ENCODE measurements at regions not wholly inside any gene's neighbourhood (a gene's known extent, or its start where the extent isn't known, plus 50 kb on each side); places are given as distances from the start of the nearest gene placed in this dataset.

GRCh38 chr18:56489893-56490292 is 148.5 kb downstream of the TXNL1 start:
- TF ChIP-seq EP300 (IDR thresholded peaks at IDR 0.05) = no peak
- TF ChIP-seq CTCF (IDR thresholded peaks at IDR 0.05) = no peak
- no peak for TF ChIP-seq POLR2A (IDR thresholded peaks at IDR 0.05)
- no peak for TF ChIP-seq POLR2AphosphoS5 (IDR thresholded peaks at IDR 0.05)
